CD4-positive, alpha-beta T cell treated with Interleukin-4 for 1 hour (primary cell): ENCODE measurements at regions not wholly inside any gene's neighbourhood (a gene's known extent, or its start where the extent isn't known, plus 50 kb on each side); places are given as distances from the start of the nearest gene placed in this dataset.

Experiments used
- DNase-seq, 2 donors: peaks; one replicate each; pipeline ENCODE4 v3.0.0-alpha.2; 2020 to 2022

DNA sequence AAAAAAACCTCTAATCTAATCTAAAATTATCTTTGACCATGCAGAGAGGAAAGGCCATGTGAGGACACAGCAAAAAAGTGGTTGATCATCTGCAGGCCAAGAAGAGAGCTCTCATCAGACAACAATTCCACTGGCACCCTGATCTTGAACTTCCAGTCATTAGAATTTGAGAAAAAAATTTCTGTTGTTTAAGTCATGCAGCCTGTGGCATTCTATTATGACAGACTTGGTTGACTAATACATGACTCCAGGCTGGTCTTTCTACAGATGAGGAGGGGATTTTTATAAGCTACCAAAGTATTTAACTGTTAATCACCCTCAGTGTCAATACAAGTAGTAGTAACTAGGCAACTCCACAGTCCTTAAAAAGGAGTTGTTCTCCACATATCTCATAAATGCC lies 358.5 kb upstream of the RGMB start:
- no peak for DNase-seq

DNA sequence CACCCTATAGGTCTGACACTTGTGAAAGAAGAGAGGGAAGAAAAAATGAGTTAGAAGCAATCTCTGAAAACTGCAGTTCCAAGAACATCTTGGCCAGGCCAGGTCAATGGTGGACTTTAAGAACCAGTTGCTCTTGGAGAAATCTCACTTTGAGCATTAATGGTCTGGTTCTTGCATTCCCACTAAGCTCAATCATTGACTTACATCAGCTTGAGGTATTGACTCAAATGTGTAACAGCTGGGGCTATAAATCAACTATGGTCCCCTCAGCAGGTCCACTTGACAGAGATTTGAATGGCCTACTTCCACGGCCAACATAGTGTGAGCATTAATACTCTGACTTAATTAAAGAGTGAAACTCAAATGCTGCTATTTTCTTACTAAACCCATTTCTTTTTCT lies 357.8 kb upstream of the RGMB start:
- DNase-seq, result no peak

DNA sequence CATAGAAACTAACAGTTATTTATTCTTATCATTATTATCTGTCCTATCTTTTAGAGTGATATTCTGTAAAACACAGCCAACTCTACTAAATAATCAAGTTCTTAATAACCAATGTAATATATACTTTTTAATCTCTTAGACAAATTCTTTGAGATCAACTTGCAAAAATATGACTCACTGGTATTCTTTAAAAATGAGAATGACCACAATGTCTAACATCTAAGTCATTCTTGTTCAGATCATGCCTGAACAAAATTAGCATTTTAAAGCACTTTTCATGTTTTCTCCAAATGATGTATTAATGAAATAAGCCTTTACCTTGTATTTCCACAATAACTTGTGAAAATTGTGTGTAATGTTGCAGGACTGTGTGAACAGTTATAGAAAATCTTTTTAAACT lies 356.9 kb upstream of the RGMB start:
- DNase-seq, result no peak

DNA sequence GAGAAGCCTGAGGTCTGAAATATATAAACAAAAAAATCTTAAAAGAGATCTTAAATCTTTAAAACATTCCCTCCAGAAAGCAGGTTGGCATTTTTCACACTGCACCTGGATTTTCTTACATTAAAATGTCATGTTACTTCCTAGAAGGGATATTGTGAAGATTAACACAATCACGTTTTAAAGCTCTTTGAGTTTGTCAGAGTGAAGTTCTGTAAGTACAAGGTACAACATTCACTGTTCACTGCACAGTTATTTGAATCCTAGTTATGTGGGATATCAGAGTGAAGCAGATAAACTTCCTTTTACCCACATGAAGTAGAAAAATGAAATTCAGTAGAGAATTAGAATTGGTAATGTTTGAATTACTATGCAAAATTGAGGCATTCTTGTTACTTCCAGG lies 353.6 kb upstream of the RGMB start:
- DNase-seq, result no peak

DNA sequence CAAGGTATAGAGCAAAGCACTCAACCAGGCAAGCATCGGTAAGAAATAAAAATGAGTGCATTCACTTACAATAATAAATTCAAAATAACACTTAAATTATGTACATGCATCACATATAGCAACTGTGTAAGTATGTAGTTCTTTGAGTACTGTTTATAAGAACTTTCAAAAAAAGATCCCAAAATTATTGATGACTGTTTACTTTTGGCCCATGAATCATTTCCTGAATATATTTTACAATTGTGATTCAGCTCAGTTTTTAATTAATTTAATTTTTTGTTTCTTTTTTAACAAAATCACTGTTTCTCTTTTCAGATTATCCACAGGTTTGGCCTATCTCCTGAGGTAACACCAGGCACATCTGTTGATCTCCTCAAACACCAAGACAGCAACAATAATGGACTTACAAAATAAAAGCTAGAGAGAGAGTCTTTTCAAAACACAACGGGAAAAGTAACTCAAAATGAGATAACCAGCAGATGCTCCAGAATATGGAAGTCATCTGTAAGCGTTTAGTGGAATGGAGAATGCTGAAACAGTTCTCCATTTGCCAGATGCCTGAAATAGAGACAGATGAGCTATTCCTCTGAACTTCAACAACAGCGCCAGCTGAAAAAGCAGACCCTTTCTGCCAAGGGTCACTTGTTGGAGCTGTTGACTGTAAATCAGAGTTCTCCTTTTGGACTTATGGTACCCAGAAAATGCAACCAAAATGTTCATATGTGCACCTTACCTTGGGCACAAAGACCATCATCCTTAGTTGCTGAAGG lies 348.6 kb upstream of the RGMB start:
- DNase-seq, result no peak

DNA sequence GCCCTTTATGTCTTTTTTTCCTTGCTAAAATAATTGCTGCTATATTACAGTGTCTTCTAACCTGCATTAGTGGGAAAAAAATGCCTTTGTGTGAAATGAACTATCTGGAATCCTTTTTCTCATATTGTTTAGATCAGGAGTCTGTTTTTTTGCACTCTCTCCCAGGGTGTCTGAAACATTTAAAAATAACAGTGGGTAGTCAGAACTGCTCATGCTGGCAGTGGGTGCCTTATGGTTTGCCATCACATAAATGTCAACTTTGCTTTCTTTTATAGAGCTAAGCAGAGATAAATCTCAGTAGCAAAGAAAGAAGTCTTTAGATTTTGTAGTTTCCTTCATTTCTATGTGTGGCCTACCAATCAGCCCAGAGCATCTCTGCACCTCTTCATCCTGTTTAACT lies 347.8 kb upstream of the RGMB start:
- no peak for DNase-seq

DNA sequence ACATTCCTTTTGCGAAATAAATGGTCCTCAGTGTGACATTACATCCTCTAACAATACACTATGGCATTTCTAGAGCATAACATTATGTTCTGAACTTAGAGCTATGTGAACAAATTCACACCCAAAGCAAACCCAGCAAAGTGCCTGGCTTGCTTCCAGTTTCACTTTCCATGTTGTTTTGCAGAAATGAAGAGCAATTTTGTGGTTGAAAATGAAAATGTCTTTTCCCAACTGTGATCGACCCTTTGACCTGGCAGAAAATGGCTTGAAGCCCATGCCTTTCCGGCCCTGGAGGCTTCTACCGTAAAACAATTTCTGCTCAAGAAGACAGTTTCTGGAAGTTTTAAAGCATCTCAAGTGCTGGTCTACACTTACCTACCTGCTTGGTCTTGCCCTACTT lies 344.7 kb upstream of the RGMB start:
- no peak for DNase-seq

DNA sequence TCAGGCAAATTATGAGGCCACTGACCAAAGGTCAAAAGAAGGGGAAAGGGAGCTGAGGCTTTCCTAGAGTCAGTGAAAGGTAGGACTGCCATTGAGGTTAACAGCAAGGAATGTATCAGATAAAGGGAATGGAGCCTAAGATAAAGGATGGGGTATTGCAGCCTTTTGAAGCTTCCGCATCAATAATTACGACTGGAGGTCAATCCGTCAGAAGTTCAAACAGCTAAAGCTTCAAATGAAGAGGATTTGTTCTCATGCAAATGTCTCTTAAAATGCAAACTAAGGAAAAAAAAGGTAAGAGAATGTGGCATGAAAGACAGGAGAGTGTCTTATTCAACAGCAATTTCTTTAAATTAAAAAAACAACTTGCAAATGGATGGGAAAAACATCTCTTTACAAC lies 341.1 kb upstream of the RGMB start:
- no peak for DNase-seq

DNA sequence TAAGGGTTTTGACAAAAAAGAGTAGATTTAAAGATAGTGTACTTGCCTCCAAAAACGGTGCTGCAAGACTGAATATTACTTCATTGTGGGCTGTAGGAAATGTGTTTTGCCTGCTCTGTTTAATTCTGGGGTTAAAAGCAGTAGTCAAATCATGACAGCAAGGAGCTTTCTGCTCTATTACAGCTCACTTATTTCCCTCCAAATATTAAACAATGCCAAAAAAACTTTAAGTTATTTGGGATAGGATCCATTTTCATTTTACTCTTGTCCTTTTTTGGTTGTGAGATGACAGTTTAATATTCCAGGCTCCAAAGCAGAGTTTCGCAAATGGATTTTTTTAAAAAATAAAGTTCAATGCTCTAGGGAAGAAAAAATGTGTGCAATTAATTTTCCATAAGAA lies 340.4 kb upstream of the RGMB start:
- DNase-seq, result no peak

DNA sequence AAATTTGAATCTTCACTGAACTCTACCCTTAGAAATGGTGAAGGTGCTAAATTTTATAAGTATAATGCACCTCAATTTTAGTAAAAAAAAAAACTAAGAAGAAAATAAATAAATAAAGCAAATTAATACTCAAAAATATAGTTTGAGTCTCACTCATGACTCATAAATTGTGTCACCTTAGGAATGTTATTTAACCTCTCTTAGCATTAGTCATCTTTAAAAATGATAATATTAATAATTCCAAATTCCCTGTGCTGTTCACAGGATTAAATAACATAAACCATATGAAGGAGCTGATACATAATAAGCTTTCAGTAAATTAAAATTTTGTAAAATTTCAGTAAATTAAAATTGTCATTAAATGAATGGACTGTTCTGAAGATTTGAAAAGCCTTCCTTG lies 339.8 kb upstream of the RGMB start:
- DNase-seq, result no peak

DNA sequence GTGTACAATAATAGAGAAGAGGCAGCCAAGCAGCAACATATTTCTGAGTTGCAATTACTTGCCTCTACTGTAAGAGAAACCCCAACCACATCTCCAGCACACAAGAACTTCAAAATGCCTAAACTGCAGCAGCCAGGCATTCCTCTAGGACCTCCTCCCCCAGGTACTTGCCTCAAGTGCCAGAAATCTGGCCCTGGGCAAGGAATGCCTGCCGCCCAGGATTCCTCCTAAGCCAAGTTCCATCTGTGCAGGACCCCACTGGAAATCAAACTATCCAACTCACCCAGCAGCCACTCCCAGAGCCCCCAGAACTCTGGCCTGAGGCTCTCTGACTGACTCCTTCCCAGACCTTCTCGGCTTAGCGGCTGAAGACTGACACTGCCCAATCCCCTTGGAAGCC lies 336.8 kb upstream of the RGMB start:
- no peak for DNase-seq

DNA sequence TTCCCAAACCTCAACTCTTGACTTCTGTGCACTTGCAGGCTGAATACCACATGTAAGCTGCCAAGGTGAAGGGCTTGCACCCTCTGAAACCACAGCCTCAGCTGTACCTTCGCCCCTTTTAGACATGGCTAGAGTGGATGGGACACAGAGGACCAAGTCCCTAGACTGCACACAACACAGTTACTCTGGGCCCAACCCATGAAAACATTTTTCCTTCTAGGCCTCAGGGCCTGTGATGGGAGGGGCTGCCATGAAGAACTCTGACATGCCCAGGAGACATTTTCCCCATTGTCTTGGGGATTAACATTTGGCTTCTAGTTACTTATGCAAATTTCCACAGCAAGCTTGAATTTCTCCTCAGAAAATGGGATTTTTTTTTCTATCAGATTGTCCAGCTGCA lies 331.0 kb upstream of the RGMB start:
- no peak for DNase-seq

DNA sequence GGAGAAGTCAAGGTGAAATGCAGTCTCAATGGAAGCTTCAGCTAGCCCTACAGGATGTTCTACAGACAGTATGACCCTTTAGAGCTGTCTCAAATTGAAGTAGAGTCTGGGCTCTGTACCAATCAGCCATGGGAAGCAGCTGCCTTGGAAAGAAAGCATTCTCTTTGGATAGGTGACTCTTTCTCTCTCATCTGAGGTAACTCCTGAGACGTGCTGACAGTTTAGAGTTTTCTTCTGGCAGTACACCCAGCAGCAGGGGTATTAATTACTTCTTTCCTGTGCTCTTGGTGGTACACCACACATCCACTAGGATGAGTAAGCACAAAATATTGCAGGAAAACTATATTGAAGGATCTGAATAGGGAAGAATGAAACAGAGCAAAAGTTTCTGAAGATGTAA lies 329.6 kb upstream of the RGMB start:
- no peak for DNase-seq

DNA sequence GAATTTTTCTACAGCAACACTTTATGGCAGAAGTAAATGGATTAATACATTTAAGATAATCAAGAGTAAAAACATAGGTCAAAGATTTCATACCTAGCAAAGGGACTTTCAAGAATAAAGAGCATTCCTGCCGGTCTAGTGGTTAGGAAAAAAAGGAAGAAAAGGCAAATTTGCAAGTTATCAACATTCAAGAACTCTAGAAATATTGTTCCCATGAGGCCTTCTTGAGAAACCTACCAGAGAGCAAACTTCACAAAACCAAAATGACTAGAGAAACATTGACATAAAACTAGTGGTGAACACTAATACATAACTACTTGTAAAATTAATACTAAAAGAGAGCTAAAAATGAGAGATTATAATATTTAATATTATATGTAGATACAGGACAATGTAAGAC lies 320.2 kb upstream of the RGMB start:
- DNase-seq, result no peak

DNA sequence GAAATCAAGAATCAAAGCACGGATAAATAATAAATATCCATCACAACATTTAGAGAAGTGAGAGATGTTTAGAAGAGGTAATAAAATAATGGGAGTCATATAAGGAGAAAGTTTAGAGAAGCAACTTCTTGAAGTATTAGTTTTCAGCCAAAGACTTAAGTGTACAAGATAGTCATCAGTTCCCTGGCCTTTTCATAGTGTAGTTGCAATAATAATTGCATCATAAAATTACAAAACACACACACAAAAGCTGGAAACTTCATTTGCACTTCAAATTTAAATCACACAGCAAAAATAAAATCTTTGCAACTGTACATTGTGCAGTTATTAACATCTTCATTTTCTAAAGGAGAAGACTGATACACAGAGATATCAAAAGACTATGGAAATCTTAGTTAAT lies 319.1 kb upstream of the RGMB start:
- DNase-seq, result no peak

DNA sequence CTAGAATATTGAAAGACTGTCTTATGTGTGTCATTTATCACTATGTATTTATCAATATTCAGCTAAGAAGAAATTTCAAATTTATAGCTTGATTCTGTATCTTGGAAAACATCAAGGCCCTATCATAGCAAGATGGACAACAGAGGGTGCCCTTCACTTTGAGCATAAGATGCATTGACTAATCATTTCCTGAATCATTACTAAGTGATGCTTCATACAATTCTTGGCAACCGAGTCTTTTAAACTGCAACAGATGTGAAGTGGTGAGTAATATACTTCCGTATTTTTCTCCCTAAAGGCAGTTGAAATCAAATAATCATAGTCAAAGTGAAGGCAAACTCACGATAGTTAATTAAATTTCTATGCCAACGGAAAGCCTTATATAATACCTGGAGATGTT lies 318.6 kb upstream of the RGMB start:
- DNase-seq, result no peak

DNA sequence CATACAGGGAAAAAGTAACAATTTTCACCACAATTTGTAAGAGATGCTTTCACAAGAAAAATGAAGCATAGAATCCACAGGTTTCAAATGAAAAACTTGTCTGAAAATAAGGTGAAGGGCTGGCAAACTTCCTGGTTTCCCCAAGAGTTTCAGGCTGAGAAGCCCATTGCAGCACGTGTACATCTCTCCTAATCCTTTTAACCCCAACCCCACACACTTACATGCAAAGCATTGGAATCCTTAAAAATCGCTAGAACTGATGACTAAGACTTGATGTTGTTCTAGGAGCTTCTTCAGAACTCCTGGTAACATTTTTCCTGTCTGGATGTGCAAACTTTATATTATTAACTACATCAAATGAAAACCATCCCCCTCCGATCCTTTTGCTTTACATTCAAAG lies 317.8 kb upstream of the RGMB start:
- no peak for DNase-seq

DNA sequence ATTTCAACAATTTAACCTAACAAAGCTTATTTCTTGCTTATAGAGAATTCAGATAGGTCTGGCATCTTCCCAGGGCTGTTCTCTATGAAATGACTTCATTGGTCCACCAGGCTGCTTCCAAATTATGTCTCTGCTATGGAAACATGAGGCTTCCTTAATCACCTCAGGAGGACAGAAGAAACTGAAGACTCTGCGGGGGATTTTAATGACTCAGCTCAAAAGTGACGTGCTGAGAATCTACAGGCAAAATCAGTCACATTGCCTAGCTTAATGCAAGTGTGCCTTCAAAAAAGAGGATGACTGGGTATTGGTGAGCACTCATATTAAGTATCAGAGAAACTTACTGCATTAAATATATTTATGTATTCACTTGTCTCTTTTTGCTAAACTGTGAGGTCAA lies 315.5 kb upstream of the RGMB start:
- DNase-seq, result no peak

DNA sequence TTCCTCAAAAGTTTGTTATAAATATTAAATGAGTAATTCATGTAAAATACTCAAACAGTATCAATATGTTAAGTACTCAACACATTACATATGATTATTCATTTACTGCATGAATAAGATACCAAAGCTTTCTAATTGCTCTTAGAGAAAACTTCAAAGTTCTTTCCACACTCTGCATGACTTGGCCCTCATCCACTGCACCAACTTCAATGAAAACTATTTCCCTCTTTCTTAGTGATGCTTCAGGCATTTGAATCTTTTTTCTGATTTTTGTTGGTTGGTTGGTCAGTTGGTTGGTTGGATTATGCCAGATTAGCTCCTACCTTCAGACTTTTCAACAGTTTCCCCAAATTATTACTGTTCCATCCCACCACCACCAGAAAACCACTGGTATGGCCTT lies 314.7 kb upstream of the RGMB start:
- DNase-seq, result no peak

DNA sequence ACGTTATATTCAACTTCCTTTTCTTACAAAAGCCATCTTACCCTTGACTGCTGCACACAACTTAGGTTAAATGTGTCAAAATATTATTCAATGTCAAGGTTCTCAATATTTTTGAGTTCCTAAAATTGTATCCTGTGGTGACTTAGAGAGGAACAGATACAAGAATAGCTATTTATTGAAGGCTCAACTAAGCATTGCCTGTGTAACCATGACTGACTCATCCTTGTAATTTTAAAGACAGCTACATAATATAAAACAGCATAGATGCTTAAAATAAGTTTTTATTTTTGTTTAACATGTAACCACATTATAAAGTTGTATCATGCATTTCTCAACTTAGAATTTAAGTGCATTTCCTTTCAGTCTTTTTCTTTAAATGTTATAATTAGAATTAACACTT lies 312.9 kb upstream of the RGMB start:
- no peak for DNase-seq

DNA sequence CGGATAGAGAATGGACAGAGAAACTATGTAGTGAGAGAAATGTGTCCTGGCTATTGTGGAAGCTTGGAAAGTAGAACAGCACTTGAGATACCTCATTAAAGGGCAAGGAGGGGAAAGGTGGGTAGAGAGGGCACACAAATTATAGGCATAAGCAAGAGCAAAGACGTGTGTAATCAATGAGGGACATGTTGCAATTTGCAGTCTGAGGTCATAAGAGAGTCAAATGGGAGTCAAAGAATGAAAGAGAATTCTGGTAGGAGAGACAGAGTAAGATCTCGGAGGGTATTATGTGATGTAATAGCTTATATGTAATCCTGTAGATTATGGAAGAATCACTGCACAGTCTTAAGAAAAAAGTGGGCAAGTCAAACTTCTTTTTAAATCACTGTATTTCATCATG lies 312.0 kb upstream of the RGMB start:
- DNase-seq, result no peak

DNA sequence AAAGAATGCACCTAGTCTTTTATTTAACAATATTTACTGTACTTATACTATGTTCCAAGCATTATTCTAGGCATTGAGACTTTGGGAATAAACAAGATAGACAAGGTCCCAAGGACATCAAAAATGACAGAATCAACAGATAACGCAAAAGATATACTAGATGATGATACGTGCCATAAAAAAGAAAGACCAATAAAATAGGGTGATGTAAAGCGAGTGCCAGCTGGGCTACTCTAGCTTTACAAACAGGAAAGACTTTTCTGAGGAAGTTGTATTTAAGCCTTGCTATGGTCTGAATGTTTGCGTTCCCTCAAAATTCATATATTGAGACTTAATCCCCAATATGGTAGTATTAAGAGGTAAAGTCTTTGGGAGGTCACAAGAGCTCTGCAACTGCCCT lies 310.2 kb upstream of the RGMB start:
- no peak for DNase-seq

DNA sequence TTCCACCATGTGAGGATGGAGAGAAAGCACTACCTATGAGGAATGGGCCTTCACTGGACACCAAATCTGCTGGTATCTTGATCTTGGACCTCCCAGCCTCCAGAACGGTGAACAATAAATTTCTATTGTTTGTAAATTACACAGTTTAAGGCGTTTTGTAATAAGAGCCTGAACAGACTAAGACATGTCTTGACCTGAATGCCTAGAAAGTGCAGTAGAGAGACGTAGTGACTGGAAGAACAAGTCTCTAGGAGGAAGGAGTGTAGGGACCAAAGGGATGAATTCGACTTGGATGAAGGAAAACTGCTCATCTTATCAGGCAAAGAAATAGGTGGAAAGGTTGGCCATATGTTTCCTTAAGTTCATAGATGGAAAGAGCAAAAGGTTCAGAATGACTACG lies 309.8 kb upstream of the RGMB start:
- no peak for DNase-seq

DNA sequence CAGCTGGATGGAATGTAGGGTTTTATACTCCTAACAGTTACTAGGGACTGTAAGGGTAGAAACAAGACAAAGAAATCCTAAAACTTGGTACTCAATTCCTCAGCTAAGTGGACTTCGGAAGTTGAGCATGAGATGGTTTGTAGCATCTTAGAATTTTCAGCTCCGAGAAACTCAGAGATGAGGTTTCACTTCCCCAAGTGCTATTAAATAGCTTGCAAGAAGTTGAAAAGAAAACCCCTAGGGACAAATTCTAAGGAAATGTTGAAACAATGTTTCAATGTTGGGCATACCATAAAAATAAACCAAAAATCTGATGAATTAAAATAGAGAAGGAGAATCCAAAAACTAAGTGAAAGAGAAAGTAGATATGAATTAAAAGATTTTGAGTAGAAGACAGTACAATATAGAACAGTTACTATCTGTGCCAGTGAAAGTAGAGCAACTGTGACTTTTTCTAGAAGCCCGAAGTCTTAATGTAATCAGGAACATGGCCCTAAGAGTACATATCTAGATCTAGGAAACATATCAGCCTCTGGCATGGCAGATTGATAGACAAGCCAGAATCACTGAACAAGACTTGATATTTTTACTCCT lies 308.6 kb upstream of the RGMB start:
- no peak for DNase-seq

DNA sequence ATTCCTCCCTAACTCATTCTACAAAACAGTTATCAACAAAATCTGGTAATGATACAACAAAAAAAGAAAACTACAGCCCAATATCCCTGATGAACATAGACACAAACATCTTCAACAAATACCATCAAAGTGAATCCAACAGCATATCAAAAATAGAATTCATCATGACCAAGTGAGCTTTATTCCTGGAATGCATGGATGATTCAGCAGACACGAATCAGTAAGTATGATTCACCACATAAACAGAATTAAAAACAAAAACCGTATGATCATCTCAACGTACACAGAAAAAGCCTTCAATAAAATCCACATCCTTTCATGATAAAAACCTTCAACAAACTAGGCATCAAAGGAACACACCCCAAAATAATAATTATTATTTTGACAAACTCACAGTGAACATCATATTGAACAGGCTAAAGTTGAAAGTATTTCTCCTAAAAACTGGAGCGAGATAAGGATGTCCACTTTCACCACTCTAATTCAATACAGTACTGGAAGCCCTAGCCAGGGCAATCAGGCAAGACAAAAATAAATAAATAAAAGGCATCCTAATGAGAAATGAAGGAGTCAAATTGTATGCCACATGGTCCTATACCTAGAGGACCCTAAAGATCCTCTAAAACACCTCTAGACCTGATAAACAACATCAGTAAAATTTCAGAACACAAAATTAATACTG lies 305.1 kb upstream of the RGMB start:
- no peak for DNase-seq
